HFF-Myc (cell line): ENCODE measurements at regions not wholly inside any gene's neighbourhood (a gene's known extent, or its start where the extent isn't known, plus 50 kb on each side); places are given as distances from the start of the nearest gene placed in this dataset.

Experiments used
- DNase-seq: peaks from one replicate; pipeline ENCODE4 v3.0.0-alpha.2; 2011; ENCODE audit warnings: low read depth; ENCODE audit errors: extremely low read depth
- H3K4me3 ChIP-seq: replicated peaks from 2 replicates; pipeline ENCODE4 v1.5.1; 2011; ENCODE audit warnings: low read depth, mild to moderate bottlenecking, control low read depth, low read length
- TF ChIP-seq, protein P1 (sequence below): IDR thresholded peaks from 2 replicates; pipeline ENCODE4 v1.5.1; 2012; ENCODE audit warnings: mild to moderate bottlenecking, low read depth, low read length, control low read depth; ENCODE audit errors: missing control alignments

DNA sequence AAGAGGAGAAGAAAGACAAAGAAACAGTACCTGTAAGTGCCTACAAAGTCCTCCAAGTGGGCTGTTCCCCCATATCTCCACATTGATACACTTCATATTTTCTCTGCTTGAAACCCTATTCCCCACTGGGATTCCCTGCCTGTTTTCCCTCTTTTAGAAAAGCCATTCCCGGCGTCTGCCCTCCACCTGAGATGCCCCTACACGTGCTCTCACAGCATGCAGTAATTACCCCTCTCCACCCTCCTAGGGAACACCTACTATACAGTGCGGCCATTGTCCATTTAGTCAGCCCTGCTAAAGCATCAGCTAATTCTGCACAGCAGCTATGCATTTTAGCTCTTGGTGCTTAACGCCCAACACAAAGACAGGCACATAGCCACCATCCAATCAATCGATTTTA, 135.7 kb upstream of the TIAM1 start:
- TF ChIP-seq, protein P1, sequence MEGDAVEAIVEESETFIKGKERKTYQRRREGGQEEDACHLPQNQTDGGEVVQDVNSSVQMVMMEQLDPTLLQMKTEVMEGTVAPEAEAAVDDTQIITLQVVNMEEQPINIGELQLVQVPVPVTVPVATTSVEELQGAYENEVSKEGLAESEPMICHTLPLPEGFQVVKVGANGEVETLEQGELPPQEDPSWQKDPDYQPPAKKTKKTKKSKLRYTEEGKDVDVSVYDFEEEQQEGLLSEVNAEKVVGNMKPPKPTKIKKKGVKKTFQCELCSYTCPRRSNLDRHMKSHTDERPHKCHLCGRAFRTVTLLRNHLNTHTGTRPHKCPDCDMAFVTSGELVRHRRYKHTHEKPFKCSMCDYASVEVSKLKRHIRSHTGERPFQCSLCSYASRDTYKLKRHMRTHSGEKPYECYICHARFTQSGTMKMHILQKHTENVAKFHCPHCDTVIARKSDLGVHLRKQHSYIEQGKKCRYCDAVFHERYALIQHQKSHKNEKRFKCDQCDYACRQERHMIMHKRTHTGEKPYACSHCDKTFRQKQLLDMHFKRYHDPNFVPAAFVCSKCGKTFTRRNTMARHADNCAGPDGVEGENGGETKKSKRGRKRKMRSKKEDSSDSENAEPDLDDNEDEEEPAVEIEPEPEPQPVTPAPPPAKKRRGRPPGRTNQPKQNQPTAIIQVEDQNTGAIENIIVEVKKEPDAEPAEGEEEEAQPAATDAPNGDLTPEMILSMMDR, result no peak
- DNase-seq, result no peak
- no peak overlapping the region for H3K4me3 ChIP-seq

DNA sequence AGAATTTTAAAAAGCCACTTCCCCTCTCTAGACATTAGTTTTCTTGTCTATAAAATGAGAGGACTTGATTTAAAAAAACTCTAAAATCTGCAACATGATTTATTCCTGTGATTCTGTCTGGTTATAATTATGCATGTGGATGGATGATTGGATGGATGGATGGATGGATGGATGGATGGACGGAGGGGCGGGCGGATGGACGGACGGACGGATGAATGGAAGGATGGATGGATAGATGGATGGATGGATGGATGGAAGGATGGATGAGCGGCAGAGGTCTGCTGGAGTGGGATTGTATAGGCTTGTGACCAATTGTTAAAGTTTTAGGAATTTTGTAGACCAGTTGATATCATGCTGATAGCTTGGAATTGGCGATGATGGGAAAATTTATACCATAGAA, 135.2 kb upstream of the TIAM1 start:
- no peak overlapping the region for H3K4me3 ChIP-seq
- TF ChIP-seq, protein P1, result no peak
- no peak for DNase-seq

DNA sequence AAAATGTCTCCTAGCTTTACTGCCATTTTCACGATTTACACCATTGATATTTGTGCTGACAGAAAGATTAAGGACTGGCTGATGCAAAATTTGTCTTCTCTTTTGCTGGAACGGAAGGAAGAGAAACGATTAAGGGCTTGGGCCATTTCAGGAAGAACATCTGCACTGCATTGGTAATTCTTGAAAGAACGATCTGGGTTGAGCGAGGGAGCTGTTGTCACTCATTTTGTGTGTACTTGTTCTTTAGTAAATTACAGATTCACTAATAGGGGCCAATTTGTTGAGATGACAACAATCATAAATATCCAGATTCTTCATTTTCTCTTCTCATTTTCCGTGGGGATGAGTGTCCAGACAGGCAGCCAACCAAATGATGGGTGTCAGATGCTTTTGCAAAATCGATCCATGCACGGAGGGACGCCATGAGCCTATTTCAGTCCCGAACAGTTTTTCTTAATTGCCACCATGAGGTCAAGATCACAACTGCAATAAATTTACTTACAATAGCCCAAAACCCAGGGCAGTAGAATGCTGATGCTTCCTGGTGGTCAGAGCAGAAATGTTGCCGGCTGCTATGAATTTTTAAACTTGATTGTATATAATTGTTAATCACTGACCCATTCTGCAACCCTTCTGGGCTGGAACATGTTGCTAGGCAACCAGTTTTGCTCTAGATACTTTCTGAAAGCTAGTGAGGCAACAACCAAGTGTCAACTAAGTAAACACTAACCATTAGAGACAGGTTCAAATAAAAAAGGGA, 132.4 kb upstream of the TIAM1 start:
- no peak overlapping the region for H3K4me3 ChIP-seq
- no peak for DNase-seq
- TF ChIP-seq, protein P1, result no peak

DNA sequence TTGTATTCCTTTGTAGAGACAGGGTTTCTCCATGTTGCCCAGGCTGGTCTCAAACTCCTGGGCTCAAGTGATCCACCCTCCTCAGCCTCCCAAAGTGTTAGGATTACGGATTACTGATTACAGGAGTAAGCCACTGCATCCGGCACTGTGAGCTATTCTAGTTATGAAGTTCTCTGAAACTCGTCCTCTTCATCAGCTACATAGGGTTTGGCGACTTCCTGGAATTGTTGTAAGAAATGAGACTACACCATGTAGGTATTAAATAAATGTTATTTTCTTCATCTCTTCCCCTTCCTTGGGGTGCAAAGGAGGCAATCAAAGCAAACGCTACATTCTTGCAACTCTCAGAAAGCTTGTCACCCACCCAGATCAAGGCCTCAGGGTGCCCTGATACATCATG, 131.2 kb upstream of the TIAM1 start:
- TF ChIP-seq, protein P1, result no peak
- no peak for DNase-seq
- H3K4me3 ChIP-seq, result no peak overlapping the region

DNA sequence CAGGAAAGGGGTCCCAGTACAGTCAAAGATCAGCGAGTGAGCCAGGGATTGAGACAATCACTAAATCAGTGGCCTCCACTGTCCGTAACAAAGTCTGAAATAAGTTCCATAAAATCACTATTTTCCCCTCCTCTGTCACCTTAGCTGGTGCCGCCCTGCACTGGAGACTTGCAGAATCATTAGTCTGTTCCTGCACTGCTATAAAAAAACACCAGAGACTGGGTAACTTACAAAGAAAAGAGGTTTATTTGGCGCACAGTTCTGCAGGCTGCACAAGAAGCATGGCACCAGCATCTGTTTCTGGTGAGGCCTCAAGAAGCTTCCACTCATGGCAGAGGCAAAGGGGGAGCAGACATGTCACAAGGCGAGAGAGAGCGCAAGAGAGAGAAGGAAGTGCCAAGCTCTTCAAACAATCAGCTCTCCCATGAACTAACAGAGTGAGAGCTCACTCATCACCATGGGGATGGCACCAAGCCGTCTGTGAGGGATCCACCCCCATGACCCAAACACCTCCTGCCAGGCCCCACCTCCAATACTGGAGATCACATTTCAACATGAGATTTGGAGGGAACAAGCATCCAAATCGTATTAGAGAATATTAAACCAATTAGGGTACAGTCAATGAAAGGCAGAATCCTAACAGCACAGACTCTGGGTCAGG, 129.8 kb upstream of the TIAM1 start:
- no peak for DNase-seq
- H3K4me3 ChIP-seq, result no peak overlapping the region
- TF ChIP-seq, protein P1, result no peak

DNA sequence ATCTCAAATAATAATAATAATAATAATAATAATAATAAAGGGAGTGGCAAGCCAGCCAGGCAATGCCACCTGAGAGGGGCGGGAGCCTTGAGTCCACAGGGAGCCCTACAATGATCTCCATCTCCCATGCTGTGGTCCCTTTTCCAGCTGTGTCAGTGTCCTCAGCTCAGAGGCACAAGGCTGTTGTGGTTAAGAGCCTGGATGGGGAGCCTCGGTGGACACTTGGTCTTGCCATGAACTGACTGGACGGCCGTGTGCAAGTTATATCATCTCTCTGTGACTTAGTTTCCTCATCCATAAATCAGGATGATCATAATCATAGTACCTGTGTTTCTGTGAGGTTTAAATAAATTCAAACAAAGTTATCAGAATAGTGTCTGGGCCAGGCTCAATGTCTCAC, 127.8 kb upstream of the TIAM1 start:
- DNase-seq, result no peak
- no peak overlapping the region for H3K4me3 ChIP-seq
- TF ChIP-seq, protein P1, result no peak
